VCaP (cell line): ENCODE measurements at regions not wholly inside any gene's neighbourhood (a gene's known extent, or its start where the extent isn't known, plus 50 kb on each side); places are given as distances from the start of the nearest gene placed in this dataset.

Experiments used
- H3K27ac ChIP-seq: fragments of 450-650 bp; 2 replicates; pipeline ENCODE4 v1.5.1; 2017
- CTCF ChIP-seq: fragments of 450-650 bp; conservative IDR thresholded peaks from 2 replicates; pipeline ENCODE4 v1.5.1; 2017; ENCODE audit warnings: mild to moderate bottlenecking, moderate library complexity

GRCh38 chr6:37555040-37555781 is 55.5 kb upstream of the CCDC167 start:
- TF ChIP-seq CTCF, result no peak
- H3K27ac ChIP-seq, result no peak overlapping the region

- no peak for TF ChIP-seq CTCF
- no peak overlapping the region for H3K27ac ChIP-seq
Measured at GRCh38 chr6:37554480-37554819, 54.8 kb upstream of the CCDC167 start.

- TF ChIP-seq CTCF, result no peak
- H3K27ac ChIP-seq, result no peak overlapping the region
Measured at GRCh38 chr6:37552267-37552666, 52.6 kb upstream of the CCDC167 start.

- no peak overlapping the region for H3K27ac ChIP-seq
- TF ChIP-seq CTCF, result no peak
Measured at GRCh38 chr6:37551867-37552266, 52.2 kb upstream of the CCDC167 start.

GRCh38 chr6:37551446-37551845 is 51.8 kb upstream of the CCDC167 start:
- no peak for TF ChIP-seq CTCF
- H3K27ac ChIP-seq, result no peak overlapping the region

- H3K27ac ChIP-seq, result no peak overlapping the region
- no peak for TF ChIP-seq CTCF
Measured at GRCh38 chr6:37551002-37551401, 51.3 kb upstream of the CCDC167 start.

GRCh38 chr6:37550191-37550831 is 50.6 kb upstream of the CCDC167 start:
- H3K27ac ChIP-seq, result no peak overlapping the region

More at GRCh38 chr6:37550191-37550831, 50.6 kb upstream of the CCDC167 start:
- no peak for TF ChIP-seq CTCF
